ENCODE measurements at regions not wholly inside any gene's neighbourhood (a gene's known extent, or its start where the extent isn't known, plus 50 kb on each side); places are given as distances from the start of the nearest gene placed in this dataset.
A peak's percentile ranks its signal among the peaks of the same experiment; 100 is the strongest.

DNA sequence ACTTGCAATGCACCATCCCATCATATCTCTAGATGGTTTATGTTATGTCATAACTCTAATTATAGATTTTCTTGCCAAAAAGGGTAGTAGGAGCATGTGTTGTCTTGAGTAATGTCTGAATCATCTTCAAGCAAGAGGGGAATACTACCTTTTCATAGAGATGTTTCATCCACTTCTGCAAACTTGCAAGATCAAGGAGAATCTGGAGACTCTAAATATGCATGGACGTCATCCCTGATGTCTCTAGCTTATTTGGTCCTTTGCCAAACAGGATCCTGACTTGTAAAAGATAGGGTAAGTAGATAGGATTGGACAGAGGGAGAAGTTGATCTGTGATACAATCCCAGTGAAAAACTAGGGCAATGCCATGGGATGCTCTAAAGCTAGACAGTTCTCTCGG is 246.5 kb downstream of the DMRTA1 start:
- H2BK5ac ChIP-seq (ENCODE audit: low read depth, low read length, poor library complexity), result no peak overlapping the region
- H3K79me2 ChIP-seq (ENCODE audit: control insufficient read depth, insufficient read depth, low read length, poor library complexity), result no peaks in the 10 kb centered on the region
- no peak overlapping the region for H3K27ac ChIP-seq (ENCODE audit: low read depth, low read length)
- H3K27me3 ChIP-seq (ENCODE audit: insufficient read depth, low read length), result no peaks in the 10 kb centered on the region
- H2BK12ac ChIP-seq (ENCODE audit: low read length), result no peak overlapping the region
- H2AK5ac ChIP-seq (ENCODE audit: low read length), result no peak overlapping the region
- no peak overlapping the region for H4K12ac ChIP-seq (ENCODE audit: low read depth, low read length)
- no peak overlapping the region for H3K4ac ChIP-seq (ENCODE audit: low read depth, low read length)
- no peaks in the 10 kb centered on the region for H3K9me3 ChIP-seq (ENCODE audit: insufficient read depth, low read depth, low read length)
- no peak overlapping the region for H2BK120ac ChIP-seq (ENCODE audit: insufficient read depth, low read length, poor library complexity)
- no peak overlapping the region for H2AFZ ChIP-seq (ENCODE audit: insufficient read depth, low read length, poor library complexity)
- H3K14ac ChIP-seq (ENCODE audit: low read length), result no peak overlapping the region
- H3K36me3 ChIP-seq (ENCODE audit: control insufficient read depth in 1 of 2, insufficient read depth in 2 of 2, low read length in 2 of 2), result no peaks in the 10 kb centered on the region
- H3K18ac ChIP-seq (ENCODE audit: low read length), result no peak overlapping the region
- no peak overlapping the region for H3K4me3 ChIP-seq (ENCODE audit: low read depth, low read length)
- no peaks in the 10 kb centered on the region for H3K4me1 ChIP-seq (ENCODE audit: control insufficient read depth in 1 of 2, insufficient read depth in 2 of 2, low read length in 2 of 2)
- no peak overlapping the region for H3K23ac ChIP-seq (ENCODE audit: low read length)
- no peak overlapping the region for H3K9ac ChIP-seq (ENCODE audit: low read length)
- H4K8ac ChIP-seq (ENCODE audit: low read depth, low read length), result no peak overlapping the region
- no peaks in the 10 kb centered on the region for H3K79me1 ChIP-seq (ENCODE audit: low read length)
- no CpG with 5 or more reads among the region's 2 CpGs for WGBS (ENCODE audit: extremely low coverage, insufficient coverage, insufficient read length)
- no peak for DNase-seq
- H4K91ac ChIP-seq (ENCODE audit: low read depth, low read length), result no peak overlapping the region
- no peak overlapping the region for H3K4me2 ChIP-seq (ENCODE audit: low read length)

DNA sequence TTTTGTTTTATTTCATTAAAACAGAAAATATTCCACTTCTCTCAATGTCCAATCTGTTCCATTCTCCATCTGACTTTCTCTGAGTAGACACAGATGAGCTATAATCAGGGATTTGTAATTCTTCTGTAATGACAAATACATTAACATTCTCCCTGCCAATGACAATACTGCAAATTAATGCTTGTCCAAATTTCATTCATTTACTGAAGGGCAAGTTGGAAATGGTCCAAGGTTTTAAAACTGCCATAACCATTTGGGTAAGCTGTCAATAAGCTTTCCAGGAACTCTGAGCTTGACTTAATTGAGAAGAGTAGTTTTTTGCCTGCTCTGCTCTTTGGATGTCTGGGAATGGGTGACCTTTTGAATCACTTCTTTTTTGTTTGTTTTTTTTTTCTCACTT is 253.5 kb downstream of the DMRTA1 start:
- Histone ChIP-seq H2AK5ac (ENCODE audit: low read length) (no peak overlapping the region), H3K14ac (ENCODE audit: low read length) (no peak overlapping the region), H2AFZ (ENCODE audit: insufficient read depth, low read length, poor library complexity) (no peak overlapping the region), H4K8ac (ENCODE audit: low read depth, low read length) (no peak overlapping the region), H3K4me1 (ENCODE audit: control insufficient read depth in 1 of 2, insufficient read depth in 2 of 2, low read length in 2 of 2) (no peaks in the 10 kb centered on the region), H2BK5ac (ENCODE audit: low read depth, low read length, poor library complexity) (no peak overlapping the region), H2BK120ac (ENCODE audit: insufficient read depth, low read length, poor library complexity) (no peak overlapping the region), H3K36me3 (ENCODE audit: control insufficient read depth in 1 of 2, insufficient read depth in 2 of 2, low read length in 2 of 2) (no peaks in the 10 kb centered on the region), H3K27me3 (ENCODE audit: insufficient read depth, low read length) (no peaks in the 10 kb centered on the region), H3K79me2 (ENCODE audit: control insufficient read depth, insufficient read depth, low read length, poor library complexity) (no peaks in the 10 kb centered on the region), H3K9ac (ENCODE audit: low read length) (no peak overlapping the region), H4K91ac (ENCODE audit: low read depth, low read length) (no peak overlapping the region), H3K9me3 (ENCODE audit: insufficient read depth, low read depth, low read length) (no peaks in the 10 kb centered on the region), H3K4me3 (ENCODE audit: low read depth, low read length) (no peak overlapping the region), H2BK12ac (ENCODE audit: low read length) (no peak overlapping the region), H3K4me2 (ENCODE audit: low read length) (no peak overlapping the region), H3K4ac (ENCODE audit: low read depth, low read length) (no peak overlapping the region), H3K27ac (ENCODE audit: low read depth, low read length) (no peak overlapping the region), H3K23ac (ENCODE audit: low read length) (no peak overlapping the region), H4K12ac (ENCODE audit: low read depth, low read length) (no peak overlapping the region), H3K18ac (ENCODE audit: low read length) (no peak overlapping the region), H3K79me1 (ENCODE audit: low read length) (no peaks in the 10 kb centered on the region)
- no peak for DNase-seq

DNA sequence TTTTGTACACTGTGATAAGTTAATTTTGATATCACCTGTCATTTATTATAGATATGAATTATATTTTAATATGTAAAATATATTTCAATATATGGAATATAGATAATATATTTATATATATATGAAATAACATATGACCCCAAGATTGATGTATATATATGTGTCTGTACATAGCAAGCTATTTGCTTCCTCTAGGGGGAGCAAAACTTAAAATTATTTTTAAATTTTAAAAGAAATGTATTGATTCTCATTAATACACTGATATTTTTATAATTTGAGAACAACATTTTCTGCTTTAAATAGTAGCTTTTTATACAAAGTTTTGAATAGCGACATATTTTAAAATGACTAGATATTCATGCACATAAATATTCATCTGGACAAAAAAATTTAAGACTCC is 272.0 kb downstream of the DMRTA1 start:
- WGBS (ENCODE audit: extremely low coverage, insufficient coverage, insufficient read length), result no CpG with 5 or more reads among the region's 1 CpG
- H3K14ac ChIP-seq (ENCODE audit: low read length), result no peak overlapping the region
- no peaks in the 10 kb centered on the region for H3K4me1 ChIP-seq (ENCODE audit: control insufficient read depth in 1 of 2, insufficient read depth in 2 of 2, low read length in 2 of 2)
- no peak overlapping the region for H4K91ac ChIP-seq (ENCODE audit: low read depth, low read length)
- H3K9me3 ChIP-seq (ENCODE audit: insufficient read depth, low read depth, low read length), result no peaks in the 10 kb centered on the region
- no peaks in the 10 kb centered on the region for H3K79me1 ChIP-seq (ENCODE audit: low read length)
- no peak overlapping the region for H3K27ac ChIP-seq (ENCODE audit: low read depth, low read length)
- DNase-seq, result no peak
- no peak overlapping the region for H3K4ac ChIP-seq (ENCODE audit: low read depth, low read length)
- no peak overlapping the region for H3K23ac ChIP-seq (ENCODE audit: low read length)
- no peak overlapping the region for H2AFZ ChIP-seq (ENCODE audit: insufficient read depth, low read length, poor library complexity)
- H3K79me2 ChIP-seq (ENCODE audit: control insufficient read depth, insufficient read depth, low read length, poor library complexity), result no peaks in the 10 kb centered on the region
- H3K4me3 ChIP-seq (ENCODE audit: low read depth, low read length), result no peak overlapping the region
- H3K4me2 ChIP-seq (ENCODE audit: low read length), result no peak overlapping the region
- H3K36me3 ChIP-seq (ENCODE audit: control insufficient read depth in 1 of 2, insufficient read depth in 2 of 2, low read length in 2 of 2), result no peaks in the 10 kb centered on the region
- H2BK5ac ChIP-seq (ENCODE audit: low read depth, low read length, poor library complexity), result no peak overlapping the region
- H3K18ac ChIP-seq (ENCODE audit: low read length), result no peak overlapping the region
- H4K8ac ChIP-seq (ENCODE audit: low read depth, low read length), result no peak overlapping the region
- H2BK120ac ChIP-seq (ENCODE audit: insufficient read depth, low read length, poor library complexity), result no peak overlapping the region
- H2AK5ac ChIP-seq (ENCODE audit: low read length), result no peak overlapping the region
- no peak overlapping the region for H2BK12ac ChIP-seq (ENCODE audit: low read length)
- H4K12ac ChIP-seq (ENCODE audit: low read depth, low read length), result no peak overlapping the region
- no peak overlapping the region for H3K9ac ChIP-seq (ENCODE audit: low read length)
- no peaks in the 10 kb centered on the region for H3K27me3 ChIP-seq (ENCODE audit: insufficient read depth, low read length)

DNA sequence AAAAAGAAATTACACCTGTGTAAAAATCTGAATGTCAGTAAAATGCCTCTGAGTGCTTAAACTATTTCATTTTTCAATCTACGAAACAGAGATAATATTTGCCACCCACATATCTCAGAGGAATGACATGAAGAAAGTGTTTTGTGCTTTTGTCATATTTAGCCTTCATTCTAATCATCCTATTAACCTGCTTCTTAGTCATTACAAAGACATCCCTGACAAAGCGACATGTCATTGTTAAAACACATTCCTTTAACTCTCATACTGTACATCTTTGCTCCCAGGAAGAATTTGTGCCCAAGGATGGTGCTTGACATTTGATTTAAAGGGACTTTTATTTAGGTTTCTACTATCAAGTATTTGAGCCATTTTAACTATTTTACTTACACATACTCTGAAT is 275.9 kb downstream of the DMRTA1 start:
- Histone ChIP-seq H2AFZ (ENCODE audit: insufficient read depth, low read length, poor library complexity) (no peak overlapping the region), H3K9me3 (ENCODE audit: insufficient read depth, low read depth, low read length) (no peaks in the 10 kb centered on the region), H3K14ac (ENCODE audit: low read length) (no peak overlapping the region), H2AK5ac (ENCODE audit: low read length) (no peak overlapping the region), H3K4me3 (ENCODE audit: low read depth, low read length) (no peak overlapping the region), H2BK120ac (ENCODE audit: insufficient read depth, low read length, poor library complexity) (no peak overlapping the region), H3K4me1 (ENCODE audit: control insufficient read depth in 1 of 2, insufficient read depth in 2 of 2, low read length in 2 of 2) (no peaks in the 10 kb centered on the region), H2BK12ac (ENCODE audit: low read length) (no peak overlapping the region), H3K4me2 (ENCODE audit: low read length) (no peak overlapping the region), H3K23ac (ENCODE audit: low read length) (no peak overlapping the region), H3K4ac (ENCODE audit: low read depth, low read length) (no peak overlapping the region), H3K36me3 (ENCODE audit: control insufficient read depth in 1 of 2, insufficient read depth in 2 of 2, low read length in 2 of 2) (no peaks in the 10 kb centered on the region), H3K18ac (ENCODE audit: low read length) (no peak overlapping the region), H3K9ac (ENCODE audit: low read length) (no peak overlapping the region), H4K8ac (ENCODE audit: low read depth, low read length) (no peak overlapping the region), H3K27ac (ENCODE audit: low read depth, low read length) (no peak overlapping the region), H3K27me3 (ENCODE audit: insufficient read depth, low read length) (no peaks in the 10 kb centered on the region), H3K79me2 (ENCODE audit: control insufficient read depth, insufficient read depth, low read length, poor library complexity) (no peaks in the 10 kb centered on the region), H4K12ac (ENCODE audit: low read depth, low read length) (no peak overlapping the region), H4K91ac (ENCODE audit: low read depth, low read length) (no peak overlapping the region), H2BK5ac (ENCODE audit: low read depth, low read length, poor library complexity) (no peak overlapping the region), H3K79me1 (ENCODE audit: low read length) (no peaks in the 10 kb centered on the region)
- WGBS (ENCODE audit: extremely low coverage, insufficient coverage, insufficient read length), result no CpG with 5 or more reads among the region's 2 CpGs
- peak in 1 of 2 donors; percentile 6 for DNase-seq

DNA sequence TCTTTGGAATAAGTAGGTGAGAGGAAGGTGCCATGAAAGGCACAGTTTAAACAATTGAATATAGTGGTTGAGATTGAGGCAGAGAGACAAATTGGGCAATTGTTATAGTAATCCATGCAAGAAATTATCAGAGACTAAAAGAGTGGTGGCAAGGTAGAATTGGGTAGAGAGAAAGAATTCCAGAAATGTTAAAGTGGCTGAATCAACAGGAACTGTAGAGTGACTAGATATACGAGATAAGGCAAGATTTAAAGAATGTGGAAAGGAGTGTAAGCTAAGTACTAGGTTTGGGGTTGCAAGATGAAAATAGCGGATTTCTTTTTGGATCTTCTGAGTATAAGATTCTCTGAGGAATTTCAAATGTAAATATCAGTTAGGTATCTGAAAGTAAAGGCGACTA is 285.2 kb downstream of the DMRTA1 start:
- no peak overlapping the region for H3K4me2 ChIP-seq (ENCODE audit: low read length)
- H3K4me1 ChIP-seq (ENCODE audit: control insufficient read depth in 1 of 2, insufficient read depth in 2 of 2, low read length in 2 of 2), result no peaks in the 10 kb centered on the region
- no peaks in the 10 kb centered on the region for H3K27me3 ChIP-seq (ENCODE audit: insufficient read depth, low read length)
- H3K79me2 ChIP-seq (ENCODE audit: control insufficient read depth, insufficient read depth, low read length, poor library complexity), result no peaks in the 10 kb centered on the region
- no peak overlapping the region for H3K18ac ChIP-seq (ENCODE audit: low read length)
- no peak overlapping the region for H3K4me3 ChIP-seq (ENCODE audit: low read depth, low read length)
- H2BK120ac ChIP-seq (ENCODE audit: insufficient read depth, low read length, poor library complexity), result no peak overlapping the region
- no peak overlapping the region for H3K9ac ChIP-seq (ENCODE audit: low read length)
- no peak overlapping the region for H3K14ac ChIP-seq (ENCODE audit: low read length)
- H3K27ac ChIP-seq (ENCODE audit: low read depth, low read length), result no peak overlapping the region
- no peak overlapping the region for H2AK5ac ChIP-seq (ENCODE audit: low read length)
- no peak for DNase-seq
- H4K91ac ChIP-seq (ENCODE audit: low read depth, low read length), result no peak overlapping the region
- H2BK12ac ChIP-seq (ENCODE audit: low read length), result no peak overlapping the region
- no peaks in the 10 kb centered on the region for H3K79me1 ChIP-seq (ENCODE audit: low read length)
- H3K36me3 ChIP-seq (ENCODE audit: control insufficient read depth in 1 of 2, insufficient read depth in 2 of 2, low read length in 2 of 2), result no peaks in the 10 kb centered on the region
- no peak overlapping the region for H2BK5ac ChIP-seq (ENCODE audit: low read depth, low read length, poor library complexity)
- H3K9me3 ChIP-seq (ENCODE audit: insufficient read depth, low read depth, low read length), result no peaks in the 10 kb centered on the region
- no peak overlapping the region for H2AFZ ChIP-seq (ENCODE audit: insufficient read depth, low read length, poor library complexity)
- no CpG with 5 or more reads among the region's 3 CpGs for WGBS (ENCODE audit: extremely low coverage, insufficient coverage, insufficient read length)
- H4K12ac ChIP-seq (ENCODE audit: low read depth, low read length), result no peak overlapping the region
- no peak overlapping the region for H3K23ac ChIP-seq (ENCODE audit: low read length)
- H4K8ac ChIP-seq (ENCODE audit: low read depth, low read length), result no peak overlapping the region
- no peak overlapping the region for H3K4ac ChIP-seq (ENCODE audit: low read depth, low read length)
